Heart left ventricle (tissue), 16 donors: ENCODE measurements at regions not wholly inside any gene's neighbourhood (a gene's known extent, or its start where the extent isn't known, plus 50 kb on each side); places are given as distances from the start of the nearest gene placed in this dataset.

Experiments used
- ATAC-seq, 4 donors: fragments of 200-7000 bp; cut with Tn5 transposase; one replicate each; pipeline ENCODE4 v1.9.1; 2020 to 2022; ENCODE audit warnings: moderate library complexity in 4 of 4, mild to moderate bottlenecking in 3 of 4, moderate number of reproducible peaks in 1 of 4
- DNase-seq, 5 donors: peaks; one replicate each; pipeline ENCODE4 v3.0.0-alpha.2; 2020
- H3K27ac ChIP-seq, 12 donors: fragments of 200-600 bp; sonication (generic) in 4 of 12; one replicate each; pipeline versions ENCODE4 v1.5.0 to v1.8.0; 2016 to 2022; ENCODE audit warnings: mild to moderate bottlenecking in 2 of 12
- H3K27me3 ChIP-seq, 9 donors: fragments of 200-600 bp; sonication (generic) in 2 of 9; one replicate each; pipeline versions ENCODE4 v1.5.1 to v1.8.0; 2016 to 2022; ENCODE audit warnings: mild to moderate bottlenecking in 3 of 9
- H3K36me3 ChIP-seq, 9 donors: fragments of 200-600 bp; sonication (generic) in 2 of 9; one replicate each; pipeline versions ENCODE4 v1.5.0 to v1.8.0; 2018 to 2022; ENCODE audit warnings: mild to moderate bottlenecking in 2 of 9
- H3K4me1 ChIP-seq, 12 donors: fragments of 200-600 bp; sonication (generic) in 4 of 12; one replicate each; pipeline versions ENCODE4 v1.5.0 to v1.8.0; 2016 to 2022; ENCODE audit warnings: mild to moderate bottlenecking in 3 of 12
- H3K4me3 ChIP-seq, 12 donors: fragments of 200-600 bp; sonication (generic) in 4 of 12; one replicate each; pipeline versions ENCODE4 v1.5.0 to v1.8.0; 2017 to 2022; ENCODE audit warnings: mild to moderate bottlenecking in 9 of 12, moderate library complexity in 4 of 12
- H3K9me3 ChIP-seq, 12 donors: fragments of 200-600 bp; sonication (generic) in 4 of 12; one replicate each; pipeline versions ENCODE4 v1.5.0 to v1.8.0; 2016 to 2022; ENCODE audit warnings: mild to moderate bottlenecking in 1 of 12
- CTCF ChIP-seq, 12 donors: fragments of 200-600 bp; sonication (generic) in 4 of 12; IDR thresholded peaks; one replicate each; pipeline versions ENCODE4 v1.5.0 to v1.8.0; 2018 to 2022; ENCODE audit warnings: antibody characterized with exemption in 12 of 12, mild to moderate bottlenecking in 5 of 12
- POLR2A ChIP-seq, 2 donors: fragments of 450-650 bp; IDR thresholded peaks; one replicate each; pipeline ENCODE4 v1.6.1; 2017; ENCODE audit warnings: antibody characterized with exemption in 2 of 2, mild to moderate bottlenecking in 2 of 2, moderate library complexity in 2 of 2
- WGBS, 4 donors: extraction: QIAGEN DNeasy Blood & Tissue Kit in 2 of 4; methylation state at CpG; one replicate each; pipeline versions ENCODE4 v1.1.5 to v1.1.7; 2013 to 2018; 5-methylcytosine and 5-hydroxymethylcytosine counted together
- intact Hi-C, 10 donors: fragments of 100-400 bp; cut with DNase I; formaldehyde crosslinking; loops; one replicate each; pipeline versions ENCODE4 v1.11.1 to v1.14.2; 2022
- donor health status: ischemic (EF 13 %, LVEDD 7.1; RV severe dilation, severe dysfunction).
- donor health status: healthy with polysubstance abuse.
- donor health status: DM: no; HTN: yes; CAD: no.
- donor health status: DM: no; HTN: no; CAD: no.
- donor health status: ischemic (EF 25% LVEDD 6.9; RV normal size, moderate dysfunction).
- donor health status: ischemic (EF 25% LVEDD 5.7; RV mildly dilated, moderate dysfunction).
- donor health status: healthy.
- donor health status: DM: yes; HTN: yes; CAD: no.
- donor health status: ischemic (EF 35%, LVEDD 5.7; RV mildly dilated, moderate dysfunction).
- donor health status: nonischemic (EF 11% LVEDD 7.7; RV severe dilation, severe dysfunction).
- donor health status: DM: yes; HTN: yes; CAD: no.
- donor health status: PGD.
- donor health status: ischemic (EF 29% LVEDD 5.4; RV normal size, mild dysfunction).
- donor health status: nonischemic (EF 23%, LVEDD 6.1; RV moderate dilation, normal function).

DNA sequence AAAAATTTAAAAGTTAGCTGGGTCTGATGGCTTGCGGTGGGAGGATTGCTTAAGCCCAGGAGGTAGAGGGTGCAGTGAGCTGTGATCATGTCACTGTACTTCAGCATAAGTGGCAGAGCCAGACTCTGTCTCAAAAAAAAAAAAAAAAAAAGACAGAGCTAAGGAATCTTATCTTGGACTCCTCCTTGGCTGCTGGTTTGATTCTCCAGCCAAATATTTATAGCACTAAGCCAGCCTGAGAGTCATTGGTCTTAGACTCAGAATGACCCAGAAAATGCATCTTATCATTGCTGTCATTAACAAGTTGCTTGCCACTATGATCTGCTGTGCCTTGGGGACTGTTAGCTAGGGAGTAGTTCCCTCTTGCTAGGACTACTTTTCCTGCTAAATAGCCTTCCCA is 164.7 kb downstream of the GNAT3 start:
- Histone ChIP-seq H3K27ac (peak overlapping the region in 1 of 12 donors; percentile 6), H3K4me1 (peaks cover 0 to 19% (median 3%) of the 10 kb centered on the region in 12 donors), H3K9me3 (no peaks in the 10 kb centered on the region), H3K4me3 (no peak overlapping the region), H3K36me3 (no peaks in the 10 kb centered on the region), H3K27me3 (no peaks in the 10 kb centered on the region)
- intact Hi-C loops, result no loop called here
- WGBS, 4 donors, result 46 to 88% (median 70%) methylated on average over 1 of the region's 1 CpG
- DNase-seq (no peak), ATAC-seq (peak in 3 of 4 donors; percentile 18 to 68 (median 59))
- TF ChIP-seq CTCF (IDR thresholded peaks at IDR 0.05), result no peak
- no peak for TF ChIP-seq POLR2A (IDR thresholded peaks at IDR 0.05)

GRCh38 chr7:80346704-80347103 is 165.2 kb downstream of the GNAT3 start:
- DNase-seq (no peak), ATAC-seq (peak in 2 of 4 donors; percentile 41 to 45)
- TF ChIP-seq CTCF (IDR thresholded peaks at IDR 0.05) (no peak), POLR2A (IDR thresholded peaks at IDR 0.05) (no peak)
- Histone ChIP-seq H3K36me3 (no peaks in the 10 kb centered on the region), H3K9me3 (no peaks in the 10 kb centered on the region), H3K27me3 (no peaks in the 10 kb centered on the region), H3K4me3 (no peak overlapping the region), H3K27ac (peak overlapping the region in 1 of 12 donors; percentile 6), H3K4me1 (peaks cover 0 to 19% (median 3%) of the 10 kb centered on the region in 12 donors)
- WGBS, 4 donors, result 60 to 80% (median 73%) methylated on average over 3 of the region's 3 CpGs
- intact Hi-C loops, result no loop called here

GRCh38 chr7:80335511-80336231 is 176.2 kb downstream of the GNAT3 start:
- peak in 2 of 4 donors; percentile 56 to 67 for ATAC-seq
- no peak for DNase-seq
- Histone ChIP-seq H3K9me3 (no peaks in the 10 kb centered on the region), H3K27ac (peak overlapping the region in 7 of 12 donors; percentile 19 to 49 (median 31)), H3K36me3 (no peaks in the 10 kb centered on the region), H3K4me1 (peaks cover 0 to 21% (median 7%) of the 10 kb centered on the region in 12 donors), H3K27me3 (no peaks in the 10 kb centered on the region), H3K4me3 (no peak overlapping the region)
- TF ChIP-seq POLR2A (IDR thresholded peaks at IDR 0.05) (no peak), CTCF (IDR thresholded peaks at IDR 0.05) (no peak)
- intact Hi-C loops, result loop anchor here in 3 of 10 donors (2.0 to 10.0 kb wide), 4 partner anchors 52 to 111 kb away; no protein-coding TSS in a partner anchor
- WGBS, 4 donors, result 37 to 47% (median 40%) methylated on average over 7 of the region's 7 CpGs

- DNase-seq, result no peak
- TF ChIP-seq POLR2A (IDR thresholded peaks at IDR 0.05) (no peak), CTCF (IDR thresholded peaks at IDR 0.05) (peak in 2 of 12 donors; percentile 10 to 15)
- Histone ChIP-seq H3K4me3 (no peak overlapping the region), H3K27me3 (no peaks in the 10 kb centered on the region), H3K9me3 (no peaks in the 10 kb centered on the region), H3K4me1 (peaks cover 0 to 21% (median 7%) of the 10 kb centered on the region in 12 donors), H3K36me3 (no peaks in the 10 kb centered on the region), H3K27ac (peak overlapping the region in 6 of 12 donors; percentile 1 to 49 (median 38))
- intact Hi-C loops, result loop anchor here in 4 of 10 donors (2.0 to 10.0 kb wide), 5 partner anchors 52 to 110 kb away; no protein-coding TSS in a partner anchor
- ATAC-seq, result peak in 1 of 4 donors; percentile 78
Measured at GRCh38 chr7:80334908-80335307, 177.0 kb downstream of the GNAT3 start.
